Ascending aorta (tissue), 2 donors: ENCODE measurements at regions not wholly inside any gene's neighbourhood (a gene's known extent, or its start where the extent isn't known, plus 50 kb on each side); places are given as distances from the start of the nearest gene placed in this dataset.

ENCODE experiments used
- DNase-seq, 2 donors: peaks; one replicate each; pipeline ENCODE4 v3.0.0-alpha.2; 2019; ENCODE audit warnings: low spot score in 2 of 2
- H3K27ac ChIP-seq, 2 donors: fragments of 200-600 bp; sonication (generic); one replicate each; pipeline ENCODE4 v1.5.1; 2016 to 2017; ENCODE audit warnings: mild to moderate bottlenecking in 1 of 2
- H3K27me3 ChIP-seq: fragments of 200-600 bp; sonication (generic); one replicate; pipeline ENCODE4 v1.5.1; 2017
- H3K36me3 ChIP-seq, 2 donors: fragments of 200-600 bp; sonication (generic); one replicate each; pipeline ENCODE4 v1.5.1; 2016
- H3K4me1 ChIP-seq, 2 donors: fragments of 200-600 bp; sonication (generic); one replicate each; pipeline ENCODE4 v1.5.1; 2016 to 2017; ENCODE audit warnings: mild to moderate bottlenecking in 1 of 2
- H3K4me3 ChIP-seq, 2 donors: fragments of 200-600 bp; sonication (generic); one replicate each; pipeline ENCODE4 v1.5.1; 2016 to 2017; ENCODE audit warnings: mild to moderate bottlenecking in 1 of 2
- H3K9me3 ChIP-seq, 2 donors: fragments of 200-600 bp; sonication (generic); one replicate each; pipeline ENCODE4 v1.5.1; 2016
- CTCF ChIP-seq, 3 experiments: fragments of 200-600 bp in 2 of 3; fragments of 450-650 bp in 1 of 3; sonication (generic) in 2 of 3; IDR thresholded peaks; one replicate each; pipeline ENCODE4 v1.5.1; 2016 to 2019; ENCODE audit warnings: antibody characterized with exemption in 3 of 3, mild to moderate bottlenecking in 1 of 3, moderate library complexity in 1 of 3
- intact Hi-C: fragments of 100-400 bp; cut with DNase I; formaldehyde crosslinking; loops from one replicate; pipeline ENCODE4 v1.15.1; 2023

- H3K4me1 ChIP-seq = no peaks in the 10 kb centered on the region
- no peak for TF ChIP-seq CTCF (IDR thresholded peaks at IDR 0.05)
- DNase-seq = peak in 1 of 2 donors; percentile 40
- intact Hi-C loops = no loop called here
- no peak overlapping the region for H3K4me3 ChIP-seq
- H3K27me3 ChIP-seq = no peaks in the 10 kb centered on the region
- no peaks in the 10 kb centered on the region for H3K36me3 ChIP-seq
- H3K27ac ChIP-seq = no peak overlapping the region
- H3K9me3 ChIP-seq = no peaks in the 10 kb centered on the region
These were observed 1060.0 kb downstream of the TBC1D22A start for GRCh38 chr22:47822422-47822821.

GRCh38 chr22:47818496-47818895, 1056.0 kb downstream of the TBC1D22A start:
- DNase-seq = peak in 1 of 2 donors; percentile 42
- TF ChIP-seq CTCF (IDR thresholded peaks at IDR 0.05) = no peak

GRCh38 chr22:47817380-47817779, 1054.9 kb downstream of the TBC1D22A start:
- no peak for TF ChIP-seq CTCF (IDR thresholded peaks at IDR 0.05)
- Histone ChIP-seq H3K4me3 (no peak overlapping the region), H3K27me3 (no peaks in the 10 kb centered on the region), H3K4me1 (no peaks in the 10 kb centered on the region), H3K9me3 (no peaks in the 10 kb centered on the region), H3K36me3 (no peaks in the 10 kb centered on the region), H3K27ac (no peak overlapping the region)
- DNase-seq = no peak
- intact Hi-C loops = no loop called here

More at GRCh38 chr22:47818496-47818895, 1056.0 kb downstream of the TBC1D22A start:
- no peaks in the 10 kb centered on the region for H3K27me3 ChIP-seq
- intact Hi-C loops = no loop called here
- no peak overlapping the region for H3K4me3 ChIP-seq
- H3K9me3 ChIP-seq = no peaks in the 10 kb centered on the region
- H3K27ac ChIP-seq = no peak overlapping the region
- no peaks in the 10 kb centered on the region for H3K36me3 ChIP-seq
- no peaks in the 10 kb centered on the region for H3K4me1 ChIP-seq

DNA sequence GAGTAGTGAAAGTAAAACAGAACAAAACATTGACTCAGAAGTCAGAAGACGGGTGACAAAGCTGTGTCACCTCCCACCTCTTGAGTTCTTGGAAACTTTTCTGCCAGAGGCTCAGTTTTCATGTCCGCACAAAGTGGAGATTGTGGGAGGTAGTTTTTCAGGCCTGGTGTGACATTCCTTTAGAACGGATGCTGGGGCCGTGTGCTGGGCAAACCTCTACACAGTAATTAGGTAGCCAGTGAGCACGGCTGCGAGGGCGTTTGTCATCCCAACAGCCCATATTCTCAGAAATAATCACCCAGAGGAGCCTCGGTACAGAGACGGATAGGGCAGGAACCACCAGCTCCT, 1054.4 kb downstream of the TBC1D22A start:
- Histone ChIP-seq H3K27me3 (no peaks in the 10 kb centered on the region), H3K4me1 (no peaks in the 10 kb centered on the region), H3K36me3 (no peaks in the 10 kb centered on the region), H3K27ac (no peak overlapping the region), H3K4me3 (no peak overlapping the region), H3K9me3 (no peaks in the 10 kb centered on the region)
- DNase-seq = no peak
- no peak for TF ChIP-seq CTCF (IDR thresholded peaks at IDR 0.05)
- intact Hi-C loops = no loop called here

- Histone ChIP-seq H3K36me3 (no peaks in the 10 kb centered on the region), H3K27me3 (no peaks in the 10 kb centered on the region), H3K4me3 (no peak overlapping the region), H3K27ac (no peak overlapping the region), H3K4me1 (no peaks in the 10 kb centered on the region), H3K9me3 (no peaks in the 10 kb centered on the region)
- intact Hi-C loops = no loop called here
- no peak for TF ChIP-seq CTCF (IDR thresholded peaks at IDR 0.05)
- DNase-seq = no peak
These were observed 1053.8 kb downstream of the TBC1D22A start for GRCh38 chr22:47816121-47816862.

DNA sequence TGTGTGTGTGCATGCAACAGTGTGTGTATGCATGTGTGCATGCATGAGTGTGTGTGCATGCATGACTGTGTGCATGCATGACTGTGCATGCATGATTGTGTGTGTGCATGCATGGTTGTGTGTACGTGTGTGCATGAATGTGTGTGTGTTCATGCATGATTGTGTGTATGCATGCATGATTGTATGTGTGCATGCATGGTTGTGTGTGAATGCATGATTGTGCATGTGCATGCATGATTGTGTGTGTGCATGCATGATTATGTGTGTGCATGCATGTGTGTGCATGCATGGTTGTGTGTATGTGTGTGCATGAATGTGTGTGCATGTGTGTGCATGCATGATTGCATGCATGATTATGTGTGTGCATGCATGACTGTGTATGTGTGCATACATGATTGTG, 1052.0 kb downstream of the TBC1D22A start:
- no peak overlapping the region for H3K27ac ChIP-seq
- no peak for TF ChIP-seq CTCF (IDR thresholded peaks at IDR 0.05)
- H3K9me3 ChIP-seq = no peaks in the 10 kb centered on the region
- intact Hi-C loops = no loop called here
- no peaks in the 10 kb centered on the region for H3K36me3 ChIP-seq
- H3K4me3 ChIP-seq = no peak overlapping the region
- no peaks in the 10 kb centered on the region for H3K4me1 ChIP-seq
- no peak for DNase-seq
- H3K27me3 ChIP-seq = no peaks in the 10 kb centered on the region
